ENCODE measurements at regions not wholly inside any gene's neighbourhood (a gene's known extent, or its start where the extent isn't known, plus 50 kb on each side); places are given as distances from the start of the nearest gene placed in this dataset.

- H3K9me3 ChIP-seq (ENCODE audit: control insufficient read depth, insufficient read depth, low read length): no peaks in the 10 kb centered on the region
- Mint-ChIP-seq H3K4me1 (peaks cover 3 to 13% of the 10 kb centered on the region in 2 donors), H3K27me3 (ENCODE audit: low read depth in 2 of 2) (peaks cover 7 to 18% of the 10 kb centered on the region in 2 donors), H3K9me3 (no peaks in the 10 kb centered on the region), H3K4me3 (no peak overlapping the region), H3K27ac (no peak overlapping the region), H3K36me3 (no peaks in the 10 kb centered on the region)
- H3K36me3 ChIP-seq (ENCODE audit: control insufficient read depth, insufficient read depth, low read length): no peaks in the 10 kb centered on the region
- DNase-seq: peak; percentile 35 to 64
- H3K4me1 ChIP-seq (ENCODE audit: control insufficient read depth, insufficient read depth, low read length): peaks cover 1% of the 10 kb centered on the region
- no peak overlapping the region for H3K27ac ChIP-seq (ENCODE audit: low read length)
- peak; percentile 58 for TF ChIP-seq CTCF (IDR thresholded peaks at IDR 0.05)
- intact Hi-C loops (cut with micrococcal nuclease): no loop called here
- WGBS (ENCODE audit: insufficient coverage): 45% methylated on average over 19 of the region's 19 CpGs
- no peaks in the 10 kb centered on the region for H3K27me3 ChIP-seq (ENCODE audit: control insufficient read depth, insufficient read depth, low read length)
- H3K4me3 ChIP-seq (ENCODE audit: low read length): no peak overlapping the region
- ATAC-seq: peak; percentile 65 to 93 (median 87)
Measured at GRCh38 chr16:85316321-85316919, 204.1 kb upstream of the CIBAR2 start.

GRCh38 chr16:85316944-85317343 lies 204.7 kb upstream of the CIBAR2 start:
- WGBS (ENCODE audit: insufficient coverage): 83% methylated on average over 9 of the region's 9 CpGs
- Histone ChIP-seq H3K27ac (ENCODE audit: low read length) (no peak overlapping the region), H3K4me3 (ENCODE audit: low read length) (no peak overlapping the region), H3K36me3 (ENCODE audit: control insufficient read depth, insufficient read depth, low read length) (no peaks in the 10 kb centered on the region), H3K4me1 (ENCODE audit: control insufficient read depth, insufficient read depth, low read length) (no peaks in the 10 kb centered on the region), H3K9me3 (ENCODE audit: control insufficient read depth, insufficient read depth, low read length) (no peaks in the 10 kb centered on the region), H3K27me3 (ENCODE audit: control insufficient read depth, insufficient read depth, low read length) (no peaks in the 10 kb centered on the region)
- no peak for DNase-seq
- peaks cover 0 to 9% of the 10 kb centered on the region in 2 donors for H3K4me1 Mint-ChIP-seq
- H3K27me3 Mint-ChIP-seq (ENCODE audit: low read depth in 2 of 2): peaks cover 5 to 14% of the 10 kb centered on the region in 2 donors
- H3K36me3 Mint-ChIP-seq: no peaks in the 10 kb centered on the region
- no peak overlapping the region for H3K27ac Mint-ChIP-seq
- no peaks in the 10 kb centered on the region for H3K9me3 Mint-ChIP-seq
- ATAC-seq: no peak
- no peak overlapping the region for H3K4me3 Mint-ChIP-seq
- intact Hi-C loops (cut with micrococcal nuclease): no loop called here
- TF ChIP-seq CTCF (IDR thresholded peaks at IDR 0.05): no peak

DNA sequence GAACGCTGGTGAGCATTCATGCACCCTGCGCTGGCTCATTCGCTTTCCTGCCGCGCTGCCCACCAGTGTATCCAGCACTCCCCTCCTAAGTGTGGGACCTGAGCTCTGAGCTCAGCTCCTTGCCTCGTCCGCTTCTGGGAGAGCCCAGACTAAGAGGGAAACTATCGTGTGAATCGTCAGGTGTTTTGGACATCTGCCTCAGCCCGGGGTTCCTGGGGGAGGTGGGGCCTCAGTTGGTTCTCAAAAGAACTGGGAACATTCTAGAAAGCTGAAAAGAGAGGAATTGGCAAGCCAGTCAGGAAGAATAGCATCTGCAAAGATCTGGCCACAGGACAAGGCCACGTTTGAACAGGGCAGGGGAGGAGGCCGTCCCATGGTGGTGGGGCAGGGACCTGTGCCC lies 205.4 kb upstream of the CIBAR2 start:
- Mint-ChIP-seq H3K4me3 (no peak overlapping the region), H3K27me3 (ENCODE audit: low read depth in 2 of 2) (peaks cover 2 to 7% of the 10 kb centered on the region in 2 donors), H3K9me3 (no peaks in the 10 kb centered on the region), H3K27ac (no peak overlapping the region), H3K36me3 (no peaks in the 10 kb centered on the region), H3K4me1 (peaks cover 0 to 4% of the 10 kb centered on the region in 2 donors)
- DNase-seq (no peak), ATAC-seq (no peak)
- no peaks in the 10 kb centered on the region for H3K36me3 ChIP-seq (ENCODE audit: control insufficient read depth, insufficient read depth, low read length)
- H3K4me3 ChIP-seq (ENCODE audit: low read length): no peak overlapping the region
- WGBS (ENCODE audit: insufficient coverage): 90% methylated on average over 12 of the region's 12 CpGs
- no peak for TF ChIP-seq CTCF (IDR thresholded peaks at IDR 0.05)
- no peaks in the 10 kb centered on the region for H3K9me3 ChIP-seq (ENCODE audit: control insufficient read depth, insufficient read depth, low read length)
- intact Hi-C loops (cut with micrococcal nuclease): no loop called here
- no peak overlapping the region for H3K27ac ChIP-seq (ENCODE audit: low read length)
- H3K4me1 ChIP-seq (ENCODE audit: control insufficient read depth, insufficient read depth, low read length): no peaks in the 10 kb centered on the region
- no peaks in the 10 kb centered on the region for H3K27me3 ChIP-seq (ENCODE audit: control insufficient read depth, insufficient read depth, low read length)
